Lower leg skin (tissue), 3 donors: ENCODE measurements at regions not wholly inside any gene's neighbourhood (a gene's known extent, or its start where the extent isn't known, plus 50 kb on each side); places are given as distances from the start of the nearest gene placed in this dataset.

Experiments used
- POLR2A ChIP-seq, 2 donors: fragments of 450-650 bp; IDR thresholded peaks; one replicate each; pipeline ENCODE4 v1.6.1; 2016 to 2017; ENCODE audit warnings: antibody characterized with exemption in 2 of 2, mild to moderate bottlenecking in 1 of 2, moderate library complexity in 1 of 2
- TF ChIP-seq, protein P1 (sequence below), 3 donors: fragments of 450-650 bp; IDR thresholded peaks; one replicate each; pipeline ENCODE4 v1.5.1; 2016; ENCODE audit warnings: antibody characterized with exemption in 3 of 3, mild to moderate bottlenecking in 3 of 3, moderate library complexity in 2 of 3

DNA sequence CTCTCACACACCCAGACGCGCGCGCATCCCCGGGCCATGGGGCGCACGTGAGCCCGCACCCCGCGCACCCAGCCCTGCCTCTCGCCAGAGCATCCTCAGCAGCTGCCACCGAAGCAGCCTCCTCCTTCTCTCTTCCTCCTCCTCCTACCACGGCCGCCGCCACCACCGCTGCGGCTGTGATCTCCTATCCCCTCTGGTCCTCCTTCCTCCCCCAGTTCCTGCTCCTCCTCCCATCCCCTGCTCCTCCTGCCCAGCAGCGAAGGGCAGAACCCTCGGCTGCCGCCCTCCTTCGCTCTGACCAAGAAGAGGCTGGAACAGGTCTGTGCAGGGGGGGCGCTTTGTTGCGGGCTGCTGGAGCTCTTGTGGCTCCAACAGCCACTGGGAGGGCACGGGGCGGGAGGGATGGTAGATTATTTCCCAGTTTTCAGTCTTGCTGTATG lies 148.7 kb upstream of the CHRDL1 start:
- no peak for TF ChIP-seq POLR2A (IDR thresholded peaks at IDR 0.05)
- TF ChIP-seq, protein P1, sequence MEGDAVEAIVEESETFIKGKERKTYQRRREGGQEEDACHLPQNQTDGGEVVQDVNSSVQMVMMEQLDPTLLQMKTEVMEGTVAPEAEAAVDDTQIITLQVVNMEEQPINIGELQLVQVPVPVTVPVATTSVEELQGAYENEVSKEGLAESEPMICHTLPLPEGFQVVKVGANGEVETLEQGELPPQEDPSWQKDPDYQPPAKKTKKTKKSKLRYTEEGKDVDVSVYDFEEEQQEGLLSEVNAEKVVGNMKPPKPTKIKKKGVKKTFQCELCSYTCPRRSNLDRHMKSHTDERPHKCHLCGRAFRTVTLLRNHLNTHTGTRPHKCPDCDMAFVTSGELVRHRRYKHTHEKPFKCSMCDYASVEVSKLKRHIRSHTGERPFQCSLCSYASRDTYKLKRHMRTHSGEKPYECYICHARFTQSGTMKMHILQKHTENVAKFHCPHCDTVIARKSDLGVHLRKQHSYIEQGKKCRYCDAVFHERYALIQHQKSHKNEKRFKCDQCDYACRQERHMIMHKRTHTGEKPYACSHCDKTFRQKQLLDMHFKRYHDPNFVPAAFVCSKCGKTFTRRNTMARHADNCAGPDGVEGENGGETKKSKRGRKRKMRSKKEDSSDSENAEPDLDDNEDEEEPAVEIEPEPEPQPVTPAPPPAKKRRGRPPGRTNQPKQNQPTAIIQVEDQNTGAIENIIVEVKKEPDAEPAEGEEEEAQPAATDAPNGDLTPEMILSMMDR (IDR thresholded peaks at IDR 0.05), result no peak
